B cell (primary cell): ENCODE measurements at regions not wholly inside any gene's neighbourhood (a gene's known extent, or its start where the extent isn't known, plus 50 kb on each side); places are given as distances from the start of the nearest gene placed in this dataset.

ENCODE experiments used
- EZH2 ChIP-seq: IDR thresholded peaks from 2 replicates; pipeline ENCODE4 v1.6.1; 2012; ENCODE audit warnings: borderline replicate concordance, low read depth, mild to moderate bottlenecking, moderate library complexity, low read length; ENCODE audit not compliant: insufficient read depth, poor library complexity, severe bottlenecking
- TF ChIP-seq, protein P1 (sequence below): fragments of 200-600 bp; IDR thresholded peaks from one replicate; pipeline ENCODE4 v1.8.0; 2022; ENCODE audit warnings: antibody characterized with exemption, mild to moderate bottlenecking

GRCh38 chr16:13612623-13613022, 307.3 kb upstream of the ERCC4 start:
- TF ChIP-seq, protein P1, sequence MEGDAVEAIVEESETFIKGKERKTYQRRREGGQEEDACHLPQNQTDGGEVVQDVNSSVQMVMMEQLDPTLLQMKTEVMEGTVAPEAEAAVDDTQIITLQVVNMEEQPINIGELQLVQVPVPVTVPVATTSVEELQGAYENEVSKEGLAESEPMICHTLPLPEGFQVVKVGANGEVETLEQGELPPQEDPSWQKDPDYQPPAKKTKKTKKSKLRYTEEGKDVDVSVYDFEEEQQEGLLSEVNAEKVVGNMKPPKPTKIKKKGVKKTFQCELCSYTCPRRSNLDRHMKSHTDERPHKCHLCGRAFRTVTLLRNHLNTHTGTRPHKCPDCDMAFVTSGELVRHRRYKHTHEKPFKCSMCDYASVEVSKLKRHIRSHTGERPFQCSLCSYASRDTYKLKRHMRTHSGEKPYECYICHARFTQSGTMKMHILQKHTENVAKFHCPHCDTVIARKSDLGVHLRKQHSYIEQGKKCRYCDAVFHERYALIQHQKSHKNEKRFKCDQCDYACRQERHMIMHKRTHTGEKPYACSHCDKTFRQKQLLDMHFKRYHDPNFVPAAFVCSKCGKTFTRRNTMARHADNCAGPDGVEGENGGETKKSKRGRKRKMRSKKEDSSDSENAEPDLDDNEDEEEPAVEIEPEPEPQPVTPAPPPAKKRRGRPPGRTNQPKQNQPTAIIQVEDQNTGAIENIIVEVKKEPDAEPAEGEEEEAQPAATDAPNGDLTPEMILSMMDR = no peak
- TF ChIP-seq EZH2 = no peak
